ENCODE measurements at regions not wholly inside any gene's neighbourhood (a gene's known extent, or its start where the extent isn't known, plus 50 kb on each side); places are given as distances from the start of the nearest gene placed in this dataset.

GRCh38 chr12:114291389-114292060 is 114.4 kb downstream of the TBX5 start:
- no peaks in the 10 kb centered on the region for H3K4me1 Mint-ChIP-seq (ENCODE audit: low read depth, unreplicated experiment)
- H3K9me3 Mint-ChIP-seq (ENCODE audit: unreplicated experiment) = no peaks in the 10 kb centered on the region
- no peak overlapping the region for H3K27ac Mint-ChIP-seq (ENCODE audit: unreplicated experiment)
- H3K4me3 Mint-ChIP-seq (ENCODE audit: unreplicated experiment) = no peak overlapping the region
- no peaks in the 10 kb centered on the region for H3K36me3 Mint-ChIP-seq (ENCODE audit: unreplicated experiment)
- DNase-seq = no peak
- peaks cover 2% of the 10 kb centered on the region for H3K27me3 Mint-ChIP-seq (ENCODE audit: unreplicated experiment)
- TF ChIP-seq, protein P1, sequence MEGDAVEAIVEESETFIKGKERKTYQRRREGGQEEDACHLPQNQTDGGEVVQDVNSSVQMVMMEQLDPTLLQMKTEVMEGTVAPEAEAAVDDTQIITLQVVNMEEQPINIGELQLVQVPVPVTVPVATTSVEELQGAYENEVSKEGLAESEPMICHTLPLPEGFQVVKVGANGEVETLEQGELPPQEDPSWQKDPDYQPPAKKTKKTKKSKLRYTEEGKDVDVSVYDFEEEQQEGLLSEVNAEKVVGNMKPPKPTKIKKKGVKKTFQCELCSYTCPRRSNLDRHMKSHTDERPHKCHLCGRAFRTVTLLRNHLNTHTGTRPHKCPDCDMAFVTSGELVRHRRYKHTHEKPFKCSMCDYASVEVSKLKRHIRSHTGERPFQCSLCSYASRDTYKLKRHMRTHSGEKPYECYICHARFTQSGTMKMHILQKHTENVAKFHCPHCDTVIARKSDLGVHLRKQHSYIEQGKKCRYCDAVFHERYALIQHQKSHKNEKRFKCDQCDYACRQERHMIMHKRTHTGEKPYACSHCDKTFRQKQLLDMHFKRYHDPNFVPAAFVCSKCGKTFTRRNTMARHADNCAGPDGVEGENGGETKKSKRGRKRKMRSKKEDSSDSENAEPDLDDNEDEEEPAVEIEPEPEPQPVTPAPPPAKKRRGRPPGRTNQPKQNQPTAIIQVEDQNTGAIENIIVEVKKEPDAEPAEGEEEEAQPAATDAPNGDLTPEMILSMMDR (IDR thresholded peaks at IDR 0.05; ENCODE audit: partially characterized antibody, unreplicated experiment) = no peak

DNA sequence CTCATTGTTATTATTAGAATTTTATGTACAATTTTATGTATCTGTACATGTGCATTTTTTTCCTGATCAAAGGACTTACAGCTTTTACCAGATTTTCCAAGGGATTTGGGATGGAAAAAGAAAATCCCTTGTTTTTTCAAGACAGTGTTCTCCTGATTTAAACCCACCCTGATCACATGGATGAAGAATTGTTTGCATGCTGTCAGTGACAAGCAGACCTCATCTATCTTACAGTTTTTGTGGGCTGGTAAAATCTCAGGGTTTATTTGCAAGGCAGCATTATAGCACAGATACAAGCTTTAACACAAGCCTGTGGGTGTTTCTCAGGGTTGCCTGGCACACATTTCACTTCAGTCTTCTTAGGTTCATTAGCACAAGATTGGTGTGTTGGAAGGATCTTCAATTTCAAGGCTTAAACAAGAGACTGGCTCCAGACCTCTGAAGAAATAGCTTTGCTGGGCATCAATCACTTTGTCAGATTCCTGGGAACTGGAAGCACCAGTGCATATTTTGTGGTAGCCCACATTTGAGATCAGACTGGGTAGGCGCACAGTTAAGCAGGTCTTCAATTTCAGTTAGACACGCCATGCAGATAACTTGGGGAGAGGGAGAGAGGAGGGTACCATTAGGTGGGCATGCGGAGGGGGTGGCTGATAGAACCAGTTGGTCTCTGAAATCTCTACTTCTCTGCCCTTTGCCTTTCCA is 118.0 kb downstream of the TBX5 start:
- H3K4me3 Mint-ChIP-seq (ENCODE audit: unreplicated experiment) = no peak overlapping the region
- H3K27ac Mint-ChIP-seq (ENCODE audit: unreplicated experiment) = no peak overlapping the region
- TF ChIP-seq, protein P1 (IDR thresholded peaks at IDR 0.05; ENCODE audit: partially characterized antibody, unreplicated experiment) = no peak
- peaks cover 3% of the 10 kb centered on the region for H3K27me3 Mint-ChIP-seq (ENCODE audit: unreplicated experiment)
- H3K9me3 Mint-ChIP-seq (ENCODE audit: unreplicated experiment) = no peaks in the 10 kb centered on the region
- H3K4me1 Mint-ChIP-seq (ENCODE audit: low read depth, unreplicated experiment) = no peaks in the 10 kb centered on the region
- DNase-seq = no peak
- no peaks in the 10 kb centered on the region for H3K36me3 Mint-ChIP-seq (ENCODE audit: unreplicated experiment)

- Mint-ChIP-seq H3K27ac (ENCODE audit: unreplicated experiment) (no peak overlapping the region), H3K4me1 (ENCODE audit: low read depth, unreplicated experiment) (no peaks in the 10 kb centered on the region), H3K4me3 (ENCODE audit: unreplicated experiment) (no peak overlapping the region), H3K36me3 (ENCODE audit: unreplicated experiment) (no peaks in the 10 kb centered on the region), H3K9me3 (ENCODE audit: unreplicated experiment) (no peaks in the 10 kb centered on the region), H3K27me3 (ENCODE audit: unreplicated experiment) (peaks cover 5% of the 10 kb centered on the region)
- no peak for DNase-seq
- TF ChIP-seq, protein P1 (IDR thresholded peaks at IDR 0.05; ENCODE audit: partially characterized antibody, unreplicated experiment) = no peak
Observed at GRCh38 chr12:114286145-114286544, 119.8 kb downstream of the TBX5 start.

DNA sequence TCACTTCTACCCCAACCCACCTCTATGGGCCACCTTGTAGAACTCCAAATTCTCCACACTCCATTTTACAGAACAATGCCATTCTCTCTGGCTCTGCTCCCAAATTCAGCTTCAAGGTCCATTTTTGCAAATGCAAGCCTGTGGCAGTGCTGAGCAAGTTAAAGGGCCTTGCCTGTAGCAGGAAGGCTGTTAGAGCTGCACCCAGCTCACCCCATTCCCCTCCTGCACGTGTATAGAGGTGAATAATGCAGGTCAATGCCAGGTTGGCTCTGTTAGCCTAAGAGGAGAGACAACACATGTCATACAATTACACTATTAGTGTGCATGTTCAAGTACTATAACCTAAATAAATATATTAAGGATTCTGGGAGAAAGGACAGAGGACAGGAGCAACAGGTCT is 120.4 kb downstream of the TBX5 start:
- TF ChIP-seq, protein P1 (IDR thresholded peaks at IDR 0.05; ENCODE audit: partially characterized antibody, unreplicated experiment) = no peak
- Mint-ChIP-seq H3K36me3 (ENCODE audit: unreplicated experiment) (no peaks in the 10 kb centered on the region), H3K27me3 (ENCODE audit: unreplicated experiment) (peaks cover 5% of the 10 kb centered on the region), H3K4me1 (ENCODE audit: low read depth, unreplicated experiment) (no peaks in the 10 kb centered on the region), H3K9me3 (ENCODE audit: unreplicated experiment) (no peaks in the 10 kb centered on the region), H3K4me3 (ENCODE audit: unreplicated experiment) (no peak overlapping the region), H3K27ac (ENCODE audit: unreplicated experiment) (no peak overlapping the region)
- DNase-seq = no peak

DNA sequence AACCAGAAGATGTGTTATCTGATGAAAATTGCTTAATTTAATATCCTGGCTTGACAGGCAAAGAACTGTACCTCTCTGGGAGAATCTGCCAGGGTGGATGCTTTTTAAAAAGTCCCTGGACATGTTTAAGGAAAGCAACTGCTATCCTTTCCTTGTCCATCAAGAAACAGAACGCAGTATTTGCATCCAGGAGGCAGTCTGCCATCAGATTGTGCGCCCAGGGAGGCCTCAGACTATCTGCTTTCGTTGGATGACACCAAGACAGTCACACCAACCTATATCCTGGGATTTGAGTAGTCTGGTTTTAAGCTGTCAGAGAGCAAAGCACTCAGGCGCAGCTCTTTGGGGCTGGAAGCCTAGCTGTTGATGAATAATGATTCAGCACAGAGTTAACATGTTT is 121.9 kb downstream of the TBX5 start:
- Mint-ChIP-seq H3K4me1 (ENCODE audit: low read depth, unreplicated experiment) (no peaks in the 10 kb centered on the region), H3K9me3 (ENCODE audit: unreplicated experiment) (no peaks in the 10 kb centered on the region), H3K4me3 (ENCODE audit: unreplicated experiment) (no peak overlapping the region), H3K36me3 (ENCODE audit: unreplicated experiment) (peaks cover 5% of the 10 kb centered on the region), H3K27ac (ENCODE audit: unreplicated experiment) (no peak overlapping the region), H3K27me3 (ENCODE audit: unreplicated experiment) (peaks cover 5% of the 10 kb centered on the region)
- DNase-seq = no peak
- TF ChIP-seq, protein P1 (IDR thresholded peaks at IDR 0.05; ENCODE audit: partially characterized antibody, unreplicated experiment) = no peak
